ENCODE measurements at regions not wholly inside any gene's neighbourhood (a gene's known extent, or its start where the extent isn't known, plus 50 kb on each side); places are given as distances from the start of the nearest gene placed in this dataset.
A peak's percentile ranks its signal among the peaks of the same experiment; 100 is the strongest.

- TF ChIP-seq ZNF362 (tag by site-specific recombination; IDR thresholded peaks at IDR 0.05) (no peak), ZNF548 (tag by site-specific recombination; IDR thresholded peaks at IDR 0.05) (no peak), ZNF514 (tag by site-specific recombination; IDR thresholded peaks at IDR 0.05) (no peak), ZNF239 (tag by site-specific recombination; IDR thresholded peaks at IDR 0.05) (no peak), ZNF600 (tag by site-specific recombination; IDR thresholded peaks at IDR 0.05) (no peak), ZNF48 (tag by site-specific recombination; IDR thresholded peaks at IDR 0.05) (no peak), ZNF2 (tag by site-specific recombination; IDR thresholded peaks at IDR 0.05) (no peak), MZF1 (tag by site-specific recombination; IDR thresholded peaks at IDR 0.05; ENCODE audit: borderline replicate concordance) (no peak), ZBTB21 (tag by site-specific recombination; IDR thresholded peaks at IDR 0.05) (peak; percentile 57; the same call in 1 of the 2 replicates), ZNF18 (tag by site-specific recombination; IDR thresholded peaks at IDR 0.05) (peak; percentile 80), REPIN1 (tag by site-specific recombination; IDR thresholded peaks at IDR 0.05; ENCODE audit: low read depth) (no peak), ZNF341 (tag by site-specific recombination; IDR thresholded peaks at IDR 0.05; ENCODE audit: low read depth) (peak; percentile 52), ZBTB1 (tag by site-specific recombination; IDR thresholded peaks at IDR 0.05) (no peak), ZNF747 (tag by site-specific recombination; IDR thresholded peaks at IDR 0.05) (no peak), ZNF677 (tag by site-specific recombination; IDR thresholded peaks at IDR 0.05) (no peak), ZNF114 (tag by site-specific recombination; IDR thresholded peaks at IDR 0.05) (no peak), ZBTB48 (tag by site-specific recombination; IDR thresholded peaks at IDR 0.05) (peak; percentile 34; the same call in 1 of the 2 replicates), ZNF518A (tag by site-specific recombination; conservative IDR thresholded peaks at IDR 0.05; ENCODE audit: low read depth) (0 out of 2 replicates have a peak, but pooled peaks have one; percentile 39), ZNF571 (tag by site-specific recombination; IDR thresholded peaks at IDR 0.05) (no peak), ZNF302 (tag by site-specific recombination; IDR thresholded peaks at IDR 0.05; ENCODE audit: low read depth) (no peak), ZNF248 (tag by site-specific recombination; IDR thresholded peaks at IDR 0.05) (no peak), ZNF24 (tag by site-specific recombination; IDR thresholded peaks at IDR 0.05) (peak; percentile 99), ZBTB44 (tag by site-specific recombination; IDR thresholded peaks at IDR 0.05) (peak; percentile 97), ZNF174 (tag by site-specific recombination; IDR thresholded peaks at IDR 0.05) (no peak), ZNF155 (tag by site-specific recombination; IDR thresholded peaks at IDR 0.05) (no peak), ZSCAN18 (tag by site-specific recombination; IDR thresholded peaks at IDR 0.05) (no peak), ZXDB (tag by site-specific recombination; IDR thresholded peaks at IDR 0.05) (peak; percentile 93), ZNF585B (tag by site-specific recombination; IDR thresholded peaks at IDR 0.05) (no peak), ZNF830 (tag by site-specific recombination; IDR thresholded peaks at IDR 0.05; ENCODE audit: low read depth) (no peak), ZNF19 (tag by site-specific recombination; IDR thresholded peaks at IDR 0.05; ENCODE audit: low read depth) (no peak)
Observed at GRCh38 chr6:15956205-15957106, 172.4 kb upstream of the MYLIP start (continued).
